Stomach smooth muscle (tissue), 2 donors: ENCODE measurements at regions not wholly inside any gene's neighbourhood (a gene's known extent, or its start where the extent isn't known, plus 50 kb on each side); places are given as distances from the start of the nearest gene placed in this dataset.
"Not testable (repeated sequence)": the region's sequence is repeated elsewhere in the genome, so short reads cannot be mapped to it uniquely, and the experiment has no call there.

Source experiments
- H3K27ac ChIP-seq: one replicate; pipeline ENCODE4 v1.7.0; 2013; ENCODE audit warnings: mild to moderate bottlenecking, low read length, inconsistent platforms
- H3K27me3 ChIP-seq, 2 donors: one replicate each; pipeline ENCODE4 v1.7.0; 2013; ENCODE audit warnings: low read length in 2 of 2; ENCODE audit not compliant: insufficient read depth in 2 of 2, control insufficient read depth in 1 of 2
- H3K36me3 ChIP-seq, 2 donors: one replicate each; pipeline ENCODE4 v1.7.0; 2013; ENCODE audit warnings: low read length in 2 of 2; ENCODE audit not compliant: control insufficient read depth in 2 of 2, insufficient read depth in 2 of 2
- H3K4me1 ChIP-seq: one replicate; pipeline ENCODE4 v1.7.0; 2013; ENCODE audit warnings: low read length; ENCODE audit not compliant: control insufficient read depth, insufficient read depth
- H3K4me3 ChIP-seq, 2 donors: one replicate each; pipeline ENCODE4 v1.7.0; 2013; ENCODE audit warnings: low read length in 2 of 2
- H3K9ac ChIP-seq, 2 donors: one replicate each; pipeline ENCODE4 v1.7.0; 2013; ENCODE audit warnings: low read length in 2 of 2, mild to moderate bottlenecking in 1 of 2
- H3K9me3 ChIP-seq, 2 donors: one replicate each; pipeline ENCODE4 v1.7.0; 2013; ENCODE audit warnings: low read length in 2 of 2; ENCODE audit not compliant: control insufficient read depth in 2 of 2
- donor health status: healthy.
- donor health status: Pancreatic carcinoma.

GRCh38 chr14:105708251-105709134, 182.1 kb downstream of the TMEM121 start:
- not testable (repeated sequence) for H3K9ac ChIP-seq, H3K36me3 ChIP-seq, H3K4me1 ChIP-seq, H3K9me3 ChIP-seq, H3K4me3 ChIP-seq, H3K27ac ChIP-seq, H3K27me3 ChIP-seq

- no peak overlapping the region for H3K4me3 ChIP-seq
- H3K4me1 ChIP-seq: no peaks in the 10 kb centered on the region
- H3K9ac ChIP-seq: no peak overlapping the region
- H3K27ac ChIP-seq: no peak overlapping the region
- H3K36me3 ChIP-seq: no peaks in the 10 kb centered on the region
- H3K27me3 ChIP-seq: no peaks in the 10 kb centered on the region
- H3K9me3 ChIP-seq: no peaks in the 10 kb centered on the region
These were observed 183.1 kb downstream of the TMEM121 start for GRCh38 chr14:105709281-105710118.

- Histone ChIP-seq H3K9me3 (no peaks in the 10 kb centered on the region), H3K4me3 (no peak overlapping the region), H3K9ac (no peak overlapping the region), H3K36me3 (no peaks in the 10 kb centered on the region), H3K4me1 (no peaks in the 10 kb centered on the region), H3K27ac (no peak overlapping the region), H3K27me3 (no peaks in the 10 kb centered on the region)
These were observed 184.0 kb downstream of the TMEM121 start for GRCh38 chr14:105710119-105711043.

GRCh38 chr14:105711044-105711620, 184.7 kb downstream of the TMEM121 start:
- Histone ChIP-seq H3K9ac (no peak overlapping the region), H3K4me1 (no peaks in the 10 kb centered on the region), H3K27ac (no peak overlapping the region)

GRCh38 chr14:105711841-105712460, 185.6 kb downstream of the TMEM121 start:
- Histone ChIP-seq H3K4me1 (no peaks in the 10 kb centered on the region), H3K4me3 (no peak overlapping the region), H3K9ac (no peak overlapping the region), H3K27me3 (no peaks in the 10 kb centered on the region), H3K27ac (no peak overlapping the region), H3K36me3 (no peaks in the 10 kb centered on the region), H3K9me3 (no peaks in the 10 kb centered on the region)

More at GRCh38 chr14:105711044-105711620, 184.7 kb downstream of the TMEM121 start:
- Histone ChIP-seq H3K36me3 (no peaks in the 10 kb centered on the region), H3K4me3 (no peak overlapping the region), H3K9me3 (no peaks in the 10 kb centered on the region), H3K27me3 (no peaks in the 10 kb centered on the region)

- H3K9ac ChIP-seq, H3K27me3 ChIP-seq, H3K4me1 ChIP-seq, H3K9me3 ChIP-seq, H3K36me3 ChIP-seq, H3K4me3 ChIP-seq, H3K27ac ChIP-seq: not testable (repeated sequence)
These were observed 186.3 kb downstream of the TMEM121 start for GRCh38 chr14:105712670-105713069.

- not testable (repeated sequence) for H3K27me3 ChIP-seq, H3K9ac ChIP-seq, H3K36me3 ChIP-seq, H3K4me3 ChIP-seq, H3K27ac ChIP-seq, H3K4me1 ChIP-seq, H3K9me3 ChIP-seq
These were observed 186.8 kb downstream of the TMEM121 start for GRCh38 chr14:105713160-105713559.

- H3K4me3 ChIP-seq, H3K36me3 ChIP-seq, H3K27ac ChIP-seq, H3K27me3 ChIP-seq, H3K4me1 ChIP-seq, H3K9me3 ChIP-seq, H3K9ac ChIP-seq: not testable (repeated sequence)
These were observed 187.5 kb downstream of the TMEM121 start for GRCh38 chr14:105713836-105714235.

GRCh38 chr14:105718787-105719186, 192.4 kb downstream of the TMEM121 start:
- H3K9ac ChIP-seq, H3K27ac ChIP-seq, H3K36me3 ChIP-seq, H3K27me3 ChIP-seq, H3K4me3 ChIP-seq, H3K9me3 ChIP-seq, H3K4me1 ChIP-seq: not testable (repeated sequence)

- not testable (repeated sequence) for H3K27me3 ChIP-seq, H3K36me3 ChIP-seq, H3K9me3 ChIP-seq, H3K27ac ChIP-seq, H3K4me1 ChIP-seq, H3K9ac ChIP-seq, H3K4me3 ChIP-seq
These were observed 193.7 kb downstream of the TMEM121 start for GRCh38 chr14:105720106-105720505.
